ENCODE measurements at regions not wholly inside any gene's neighbourhood (a gene's known extent, or its start where the extent isn't known, plus 50 kb on each side); places are given as distances from the start of the nearest gene placed in this dataset.

GRCh38 chr2:134154246-134154645 lies 99.6 kb upstream of the MGAT5 start (continued):
- TF ChIP-seq, protein P1, sequence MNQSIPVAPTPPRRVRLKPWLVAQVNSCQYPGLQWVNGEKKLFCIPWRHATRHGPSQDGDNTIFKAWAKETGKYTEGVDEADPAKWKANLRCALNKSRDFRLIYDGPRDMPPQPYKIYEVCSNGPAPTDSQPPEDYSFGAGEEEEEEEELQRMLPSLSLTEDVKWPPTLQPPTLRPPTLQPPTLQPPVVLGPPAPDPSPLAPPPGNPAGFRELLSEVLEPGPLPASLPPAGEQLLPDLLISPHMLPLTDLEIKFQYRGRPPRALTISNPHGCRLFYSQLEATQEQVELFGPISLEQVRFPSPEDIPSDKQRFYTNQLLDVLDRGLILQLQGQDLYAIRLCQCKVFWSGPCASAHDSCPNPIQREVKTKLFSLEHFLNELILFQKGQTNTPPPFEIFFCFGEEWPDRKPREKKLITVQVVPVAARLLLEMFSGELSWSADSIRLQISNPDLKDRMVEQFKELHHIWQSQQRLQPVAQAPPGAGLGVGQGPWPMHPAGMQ (IDR thresholded peaks at IDR 0.05; ENCODE audit: borderline replicate concordance) = no peak
- TF ChIP-seq, protein P2, sequence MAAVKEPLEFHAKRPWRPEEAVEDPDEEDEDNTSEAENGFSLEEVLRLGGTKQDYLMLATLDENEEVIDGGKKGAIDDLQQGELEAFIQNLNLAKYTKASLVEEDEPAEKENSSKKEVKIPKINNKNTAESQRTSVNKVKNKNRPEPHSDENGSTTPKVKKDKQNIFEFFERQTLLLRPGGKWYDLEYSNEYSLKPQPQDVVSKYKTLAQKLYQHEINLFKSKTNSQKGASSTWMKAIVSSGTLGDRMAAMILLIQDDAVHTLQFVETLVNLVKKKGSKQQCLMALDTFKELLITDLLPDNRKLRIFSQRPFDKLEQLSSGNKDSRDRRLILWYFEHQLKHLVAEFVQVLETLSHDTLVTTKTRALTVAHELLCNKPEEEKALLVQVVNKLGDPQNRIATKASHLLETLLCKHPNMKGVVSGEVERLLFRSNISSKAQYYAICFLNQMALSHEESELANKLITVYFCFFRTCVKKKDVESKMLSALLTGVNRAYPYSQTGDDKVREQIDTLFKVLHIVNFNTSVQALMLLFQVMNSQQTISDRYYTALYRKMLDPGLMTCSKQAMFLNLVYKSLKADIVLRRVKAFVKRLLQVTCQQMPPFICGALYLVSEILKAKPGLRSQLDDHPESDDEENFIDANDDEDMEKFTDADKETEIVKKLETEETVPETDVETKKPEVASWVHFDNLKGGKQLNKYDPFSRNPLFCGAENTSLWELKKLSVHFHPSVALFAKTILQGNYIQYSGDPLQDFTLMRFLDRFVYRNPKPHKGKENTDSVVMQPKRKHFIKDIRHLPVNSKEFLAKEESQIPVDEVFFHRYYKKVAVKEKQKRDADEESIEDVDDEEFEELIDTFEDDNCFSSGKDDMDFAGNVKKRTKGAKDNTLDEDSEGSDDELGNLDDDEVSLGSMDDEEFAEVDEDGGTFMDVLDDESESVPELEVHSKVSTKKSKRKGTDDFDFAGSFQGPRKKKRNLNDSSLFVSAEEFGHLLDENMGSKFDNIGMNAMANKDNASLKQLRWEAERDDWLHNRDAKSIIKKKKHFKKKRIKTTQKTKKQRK (IDR thresholded peaks at IDR 0.05; ENCODE audit: low read depth, low read length) = no peak
- peak; percentile 27; the same call in 1 of the 2 replicates for TF ChIP-seq NFIC (IDR thresholded peaks at IDR 0.05; ENCODE audit: low read depth, low read length)
- TF ChIP-seq ZNF274 (IDR thresholded peaks at IDR 0.05; ENCODE audit: insufficient read depth, insufficient read length) = no peak
- TF ChIP-seq, protein P3, sequence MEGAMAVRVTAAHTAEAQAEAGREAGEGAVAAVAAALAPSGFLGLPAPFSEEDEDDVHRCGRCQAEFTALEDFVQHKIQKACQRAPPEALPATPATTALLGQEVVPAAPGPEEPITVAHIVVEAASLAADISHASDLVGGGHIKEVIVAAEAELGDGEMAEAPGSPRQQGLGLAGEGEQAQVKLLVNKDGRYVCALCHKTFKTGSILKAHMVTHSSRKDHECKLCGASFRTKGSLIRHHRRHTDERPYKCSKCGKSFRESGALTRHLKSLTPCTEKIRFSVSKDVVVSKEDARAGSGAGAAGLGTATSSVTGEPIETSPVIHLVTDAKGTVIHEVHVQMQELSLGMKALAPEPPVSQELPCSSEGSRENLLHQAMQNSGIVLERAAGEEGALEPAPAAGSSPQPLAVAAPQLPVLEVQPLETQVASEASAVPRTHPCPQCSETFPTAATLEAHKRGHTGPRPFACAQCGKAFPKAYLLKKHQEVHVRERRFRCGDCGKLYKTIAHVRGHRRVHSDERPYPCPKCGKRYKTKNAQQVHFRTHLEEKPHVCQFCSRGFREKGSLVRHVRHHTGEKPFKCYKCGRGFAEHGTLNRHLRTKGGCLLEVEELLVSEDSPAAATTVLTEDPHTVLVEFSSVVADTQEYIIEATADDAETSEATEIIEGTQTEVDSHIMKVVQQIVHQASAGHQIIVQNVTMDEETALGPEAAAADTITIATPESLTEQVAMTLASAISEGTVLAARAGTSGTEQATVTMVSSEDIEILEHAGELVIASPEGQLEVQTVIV (IDR thresholded peaks at IDR 0.05; ENCODE audit: borderline replicate concordance, partially characterized antibody) = no peak
- no peak for TF ChIP-seq ASH2L (IDR thresholded peaks at IDR 0.05; ENCODE audit: borderline replicate concordance, low read depth)
- TF ChIP-seq IKZF2 (IDR thresholded peaks at IDR 0.05) = no peak
- TF ChIP-seq RAD51 (IDR thresholded peaks at IDR 0.05) = no peak
- no peak for TF ChIP-seq RFX5 (IDR thresholded peaks at IDR 0.05; ENCODE audit: low read depth, low read length)
- no peak for TF ChIP-seq RBBP5 (conservative IDR thresholded peaks at IDR 0.05)

All from GM12878 (cell line).